DMS153 (cell line): ENCODE measurements at regions not wholly inside any gene's neighbourhood (a gene's known extent, or its start where the extent isn't known, plus 50 kb on each side); places are given as distances from the start of the nearest gene placed in this dataset.
"Not testable (repeated sequence)": the region's sequence is repeated elsewhere in the genome, so short reads cannot be mapped to it uniquely, and the experiment has no call there.

Experiments
- DNase-seq: peaks from one replicate; lab custom pipeline; 2025; lab: John Stamatoyannopoulos, UW

DNA sequence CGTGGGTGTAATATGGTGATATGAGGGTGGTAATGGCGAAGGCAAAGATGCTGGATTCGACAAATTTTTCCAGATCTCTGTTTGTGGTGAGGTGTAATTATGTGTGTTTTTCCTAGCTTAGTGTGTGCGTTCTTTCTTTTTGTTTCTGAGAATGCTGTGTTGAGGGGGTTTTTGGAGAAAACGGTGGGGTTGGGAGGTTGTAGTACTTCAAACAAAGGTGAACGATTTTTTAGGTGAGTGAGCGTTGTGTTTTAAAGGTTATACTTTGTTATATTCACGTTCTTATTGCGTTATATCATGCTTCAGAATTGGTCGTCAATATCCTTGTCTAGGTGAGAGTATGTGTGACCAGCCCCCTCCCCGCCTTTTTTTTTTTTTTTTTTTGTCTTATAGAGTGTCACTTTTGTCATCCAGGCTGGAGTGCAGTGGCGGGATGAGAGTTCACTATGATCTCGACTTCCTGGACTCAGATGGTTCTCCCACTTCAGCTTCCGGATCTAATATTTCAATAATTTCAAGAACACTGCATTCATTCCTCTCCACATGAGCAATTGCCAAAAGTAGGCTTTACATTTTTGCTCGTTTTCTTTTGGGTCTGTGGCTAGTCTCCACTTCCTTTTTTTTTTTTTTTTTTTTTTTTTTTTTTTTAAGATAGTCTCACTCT is 82.2 kb upstream of the RNU2-1 start:
- no peak for DNase-seq

GRCh38 chr17:43315369-43315768 is 81.6 kb upstream of the RNU2-1 start:
- no peak for DNase-seq

DNA sequence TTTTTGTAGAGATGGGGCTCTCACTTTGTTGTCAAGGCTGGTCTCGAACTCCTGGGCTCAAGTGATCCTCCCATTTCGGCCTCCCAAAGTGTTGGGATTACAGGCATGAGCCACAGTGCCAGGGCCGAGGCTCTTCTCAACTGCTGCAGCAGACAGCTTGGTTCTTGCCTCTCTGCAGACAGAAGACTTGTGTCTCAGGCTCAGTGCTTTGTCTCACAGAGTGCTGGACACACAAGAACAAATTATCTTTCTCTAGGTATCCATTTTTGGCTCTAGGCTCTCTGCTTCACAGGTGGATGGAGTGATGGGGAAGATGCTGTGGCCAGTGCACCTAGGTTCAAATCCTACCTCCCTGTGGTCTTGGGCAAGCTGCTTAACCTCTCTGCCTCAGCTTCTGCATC is 80.8 kb upstream of the RNU2-1 start:
- no peak for DNase-seq

DNA sequence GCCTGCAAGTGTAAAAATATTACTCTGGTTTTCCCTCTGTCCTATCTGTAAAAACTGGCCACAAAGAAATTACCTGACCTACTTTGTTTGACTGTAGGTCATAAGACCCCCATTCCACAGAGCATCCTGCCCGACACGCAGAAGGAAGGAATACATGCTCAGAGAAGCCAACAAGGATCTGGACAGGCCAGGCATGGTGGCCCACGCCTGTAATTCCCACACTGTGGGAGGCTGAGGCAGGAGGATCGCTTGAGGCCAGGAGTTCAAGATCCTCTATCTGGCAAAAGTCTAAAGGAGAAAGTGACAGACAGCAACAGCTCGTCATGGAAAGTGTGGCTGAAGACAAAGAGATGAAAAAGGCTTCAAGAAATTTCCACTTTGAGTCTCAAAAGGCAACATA is 78.2 kb upstream of the RNU2-1 start:
- no peak for DNase-seq

DNA sequence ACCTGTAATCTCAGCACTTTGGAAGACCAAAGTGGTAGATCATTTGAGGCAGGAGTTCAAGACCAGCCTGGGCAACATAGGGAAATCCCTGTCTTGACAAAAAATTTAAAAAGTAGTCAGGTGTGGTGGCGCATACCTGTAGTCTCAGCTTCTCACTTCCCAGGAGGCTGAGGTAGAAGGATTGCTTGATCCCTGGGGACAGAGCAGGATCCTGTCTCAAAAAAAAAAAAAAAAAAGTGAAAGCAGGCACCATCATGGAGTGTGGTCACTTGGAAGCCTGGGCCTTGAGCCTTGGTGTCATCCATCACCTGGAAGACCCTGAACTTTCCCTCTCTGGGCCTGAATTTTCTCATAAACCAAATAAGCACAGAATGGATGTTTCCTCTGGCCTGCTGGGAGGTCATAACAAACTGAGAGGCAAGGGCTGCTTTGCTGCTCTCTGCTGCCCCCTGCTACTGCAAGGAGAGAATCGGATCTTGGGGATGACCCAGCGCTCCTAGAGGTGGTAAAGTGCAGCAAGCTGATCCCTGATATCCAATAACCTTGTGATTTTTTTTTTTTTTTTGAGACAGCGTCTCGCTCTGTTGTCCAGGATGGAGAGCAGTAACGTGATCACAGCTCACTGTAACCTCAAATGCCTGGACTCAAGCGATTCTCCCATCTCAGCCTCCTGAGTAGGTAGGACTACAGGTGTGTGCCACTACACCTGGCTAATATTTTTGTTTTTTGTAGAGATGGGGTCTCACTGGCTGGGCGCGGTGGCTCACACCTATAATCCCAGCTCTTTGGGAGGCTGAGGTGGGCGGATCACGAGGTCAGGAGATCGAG is 75.9 kb upstream of the RNU2-1 start:
- no peak for DNase-seq

- DNase-seq, result no peak
Observed at GRCh38 chr17:43308999-43309398, 75.2 kb upstream of the RNU2-1 start.

DNA sequence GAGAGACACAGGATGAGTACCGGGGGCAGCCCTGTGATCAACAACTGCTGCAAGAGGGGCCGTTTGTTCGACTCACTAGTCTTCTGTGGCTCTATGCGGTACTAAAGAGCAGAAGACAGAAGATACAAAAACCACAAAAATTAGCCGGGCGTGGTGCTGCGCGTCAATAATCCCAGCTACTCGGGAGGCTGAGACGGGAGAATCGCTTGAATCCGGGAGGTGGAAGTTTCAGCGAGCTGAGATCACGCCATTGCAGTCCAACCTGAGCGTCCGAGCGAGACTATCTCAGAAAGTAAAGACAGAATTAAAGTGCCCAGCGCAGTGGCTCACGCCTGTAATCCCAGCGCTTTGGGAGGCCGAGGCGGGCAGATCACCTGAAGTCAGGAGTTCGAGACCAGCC is 71.0 kb upstream of the RNU2-1 start:
- DNase-seq, result not testable (repeated sequence)

DNA sequence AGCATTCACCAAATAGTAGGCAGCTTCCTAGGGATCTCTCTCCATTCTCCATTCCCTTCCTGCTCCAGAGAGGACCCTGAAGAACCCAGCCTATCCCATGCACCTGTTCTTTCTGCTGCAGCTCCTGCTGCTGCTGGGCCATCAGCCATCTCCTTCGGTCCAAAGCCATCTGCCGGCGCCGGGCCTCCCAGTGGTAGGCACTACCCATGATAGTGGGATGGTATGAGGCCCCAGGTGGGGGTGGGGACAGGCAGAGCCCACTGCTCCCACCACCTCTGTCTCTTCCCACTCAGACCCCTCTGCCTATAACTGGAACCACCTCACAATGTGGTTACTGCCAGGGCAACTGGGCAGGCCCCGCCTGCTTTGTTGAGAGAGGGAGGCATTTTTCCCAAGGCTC is 69.3 kb upstream of the RNU2-1 start:
- DNase-seq, result not testable (repeated sequence)

DNA sequence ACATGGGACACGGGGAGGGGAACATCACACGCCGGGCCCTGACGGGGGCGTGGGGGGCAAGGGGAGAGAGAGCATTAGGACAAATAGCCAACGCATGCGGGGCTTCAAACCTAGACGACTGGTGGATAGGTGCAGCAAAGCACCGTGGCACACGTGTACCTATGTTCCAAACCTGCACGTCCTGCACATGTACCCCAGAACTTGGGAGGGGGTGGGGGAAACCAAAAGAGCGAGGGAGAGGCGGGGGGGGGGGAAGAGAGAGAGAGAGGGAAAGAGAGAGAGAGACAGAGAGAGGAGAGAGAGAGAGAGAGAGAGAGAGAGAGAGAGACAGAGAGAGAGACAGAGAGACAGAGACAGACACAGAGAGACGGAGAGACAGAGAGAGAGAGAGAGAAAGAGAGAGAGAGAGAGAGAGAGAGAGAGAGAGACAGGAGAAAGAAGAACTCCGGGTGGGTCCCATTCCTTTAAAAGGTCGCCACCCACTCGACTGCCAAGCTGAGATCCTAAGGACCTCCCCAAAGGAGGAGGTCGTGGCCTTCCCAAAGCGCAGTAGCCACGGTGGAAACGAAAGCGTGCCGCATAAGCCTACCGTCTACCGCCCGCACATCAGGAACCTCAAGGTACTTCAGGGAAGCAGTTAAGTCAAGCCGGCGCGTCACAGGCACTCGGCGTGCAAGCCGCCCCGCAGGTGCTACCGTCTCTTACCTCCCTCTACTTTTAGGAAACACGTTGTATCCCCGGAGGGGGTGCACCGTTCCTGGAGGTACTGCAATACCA is 65.7 kb upstream of the RNU2-1 start:
- DNase-seq, result not testable (repeated sequence)

DNA sequence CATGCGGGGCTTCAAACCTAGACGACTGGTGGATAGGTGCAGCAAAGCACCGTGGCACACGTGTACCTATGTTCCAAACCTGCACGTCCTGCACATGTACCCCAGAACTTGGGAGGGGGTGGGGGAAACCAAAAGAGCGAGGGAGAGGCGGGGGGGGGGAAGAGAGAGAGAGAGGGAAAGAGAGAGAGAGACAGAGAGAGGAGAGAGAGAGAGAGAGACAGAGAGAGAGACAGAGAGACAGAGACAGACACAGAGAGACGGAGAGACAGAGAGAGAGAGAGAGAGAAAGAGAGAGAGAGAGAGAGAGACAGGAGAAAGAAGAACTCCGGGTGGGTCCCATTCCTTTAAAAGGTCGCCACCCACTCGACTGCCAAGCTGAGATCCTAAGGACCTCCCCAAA is 55.9 kb upstream of the RNU2-1 start:
- not testable (repeated sequence) for DNase-seq

- DNase-seq, result not testable (repeated sequence)
Observed at GRCh38 chr17:43283606-43284005, 49.8 kb upstream of the RNU2-1 start.
